ENCODE measurements at regions not wholly inside any gene's neighbourhood (a gene's known extent, or its start where the extent isn't known, plus 50 kb on each side); places are given as distances from the start of the nearest gene placed in this dataset.
A peak's percentile ranks its signal among the peaks of the same experiment; 100 is the strongest.
"Not testable (repeated sequence)": the region's sequence is repeated elsewhere in the genome, so short reads cannot be mapped to it uniquely, and the experiment has no call there.

- not testable (repeated sequence) for H3K36me3 ChIP-seq (ENCODE audit: insufficient read depth, low read length); H3K4me1 ChIP-seq (ENCODE audit: insufficient read depth, low read length); H4K20me1 ChIP-seq (ENCODE audit: insufficient read depth, low read length); H3K4me2 ChIP-seq (ENCODE audit: insufficient read depth, low read length); H3K9me3 ChIP-seq (ENCODE audit: low read depth, low read length); DNase-seq (ENCODE audit: insufficient read length, low spot score, missing footprints); H3K4me3 ChIP-seq (ENCODE audit: insufficient read depth, low read length); H3K27ac ChIP-seq (ENCODE audit: low read depth, low read length); H2AFZ ChIP-seq (ENCODE audit: low read length); H3K27me3 ChIP-seq (ENCODE audit: insufficient read depth, low read length)
- peaks cover 76% of the 10 kb centered on the region for H3K79me2 ChIP-seq (ENCODE audit: insufficient read depth, low read length)
Observed at GRCh38 chr7:128561116-128561722, 84.7 kb downstream of the METTL2B start.

GRCh38 chr7:128562795-128563194, 86.2 kb downstream of the METTL2B start:
- H3K27me3 ChIP-seq (ENCODE audit: insufficient read depth, low read length); H4K20me1 ChIP-seq (ENCODE audit: insufficient read depth, low read length); H3K4me3 ChIP-seq (ENCODE audit: insufficient read depth, low read length); H3K36me3 ChIP-seq (ENCODE audit: insufficient read depth, low read length); DNase-seq (ENCODE audit: insufficient read length, low spot score, missing footprints); H3K4me1 ChIP-seq (ENCODE audit: insufficient read depth, low read length); H3K27ac ChIP-seq (ENCODE audit: low read depth, low read length); H3K4me2 ChIP-seq (ENCODE audit: insufficient read depth, low read length); H3K9me3 ChIP-seq (ENCODE audit: low read depth, low read length); H2AFZ ChIP-seq (ENCODE audit: low read length): not testable (repeated sequence)
- peaks cover 79% of the 10 kb centered on the region for H3K79me2 ChIP-seq (ENCODE audit: insufficient read depth, low read length)

- not testable (repeated sequence) for H3K36me3 ChIP-seq (ENCODE audit: insufficient read depth, low read length); H3K9me3 ChIP-seq (ENCODE audit: low read depth, low read length); H3K4me3 ChIP-seq (ENCODE audit: insufficient read depth, low read length); H3K27ac ChIP-seq (ENCODE audit: low read depth, low read length); H3K27me3 ChIP-seq (ENCODE audit: insufficient read depth, low read length); DNase-seq (ENCODE audit: insufficient read length, low spot score, missing footprints); H3K4me2 ChIP-seq (ENCODE audit: insufficient read depth, low read length); H2AFZ ChIP-seq (ENCODE audit: low read length); H3K4me1 ChIP-seq (ENCODE audit: insufficient read depth, low read length)
- H4K20me1 ChIP-seq (ENCODE audit: insufficient read depth, low read length): peaks cover 13% of the 10 kb centered on the region
- peaks cover 79% of the 10 kb centered on the region for H3K79me2 ChIP-seq (ENCODE audit: insufficient read depth, low read length)
Observed at GRCh38 chr7:128564123-128564700, 87.7 kb downstream of the METTL2B start.

- Histone ChIP-seq H4K20me1 (ENCODE audit: insufficient read depth, low read length) (peaks cover 10% of the 10 kb centered on the region), H3K79me2 (ENCODE audit: insufficient read depth, low read length) (peaks cover 78% of the 10 kb centered on the region)
- not testable (repeated sequence) for H3K4me3 ChIP-seq (ENCODE audit: insufficient read depth, low read length); DNase-seq (ENCODE audit: insufficient read length, low spot score, missing footprints); H3K4me2 ChIP-seq (ENCODE audit: insufficient read depth, low read length); H3K9me3 ChIP-seq (ENCODE audit: low read depth, low read length); H2AFZ ChIP-seq (ENCODE audit: low read length); H3K4me1 ChIP-seq (ENCODE audit: insufficient read depth, low read length); H3K27ac ChIP-seq (ENCODE audit: low read depth, low read length); H3K27me3 ChIP-seq (ENCODE audit: insufficient read depth, low read length); H3K36me3 ChIP-seq (ENCODE audit: insufficient read depth, low read length)
Observed at GRCh38 chr7:128564932-128565864, 88.7 kb downstream of the METTL2B start.

GRCh38 chr7:128575277-128575676, 96.8 kb upstream of the GARIN1A start:
- H3K79me2 ChIP-seq (ENCODE audit: insufficient read depth, low read length): peaks cover 42% of the 10 kb centered on the region
- not testable (repeated sequence) for H3K4me3 ChIP-seq (ENCODE audit: insufficient read depth, low read length); DNase-seq (ENCODE audit: insufficient read length, low spot score, missing footprints); H3K27me3 ChIP-seq (ENCODE audit: insufficient read depth, low read length); H2AFZ ChIP-seq (ENCODE audit: low read length); H3K4me1 ChIP-seq (ENCODE audit: insufficient read depth, low read length); H3K27ac ChIP-seq (ENCODE audit: low read depth, low read length); H3K9me3 ChIP-seq (ENCODE audit: low read depth, low read length); H3K4me2 ChIP-seq (ENCODE audit: insufficient read depth, low read length); H4K20me1 ChIP-seq (ENCODE audit: insufficient read depth, low read length); H3K36me3 ChIP-seq (ENCODE audit: insufficient read depth, low read length)

DNA sequence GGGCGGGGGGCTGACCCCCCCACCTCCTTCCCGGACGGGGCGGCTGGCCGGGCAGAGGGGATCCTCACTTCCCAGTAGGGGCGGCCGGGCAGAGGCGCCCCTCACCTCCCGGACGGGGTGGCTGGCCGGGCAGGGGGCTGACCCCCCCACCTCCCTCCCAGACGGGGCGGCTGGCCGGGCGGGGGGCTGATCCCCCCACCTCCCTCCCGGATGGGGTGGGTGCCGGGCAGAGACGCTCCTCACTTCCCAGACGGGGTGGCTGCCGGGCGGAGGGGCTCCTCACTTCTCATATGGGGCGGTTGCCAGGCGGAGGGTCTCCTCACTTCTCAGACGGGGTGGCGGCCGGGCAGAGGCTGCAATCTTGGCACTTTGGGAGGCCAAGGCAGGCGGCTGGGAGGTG, 95.1 kb upstream of the GARIN1A start:
- not testable (repeated sequence) for H4K20me1 ChIP-seq (ENCODE audit: insufficient read depth, low read length); H3K9me3 ChIP-seq (ENCODE audit: low read depth, low read length); H3K27me3 ChIP-seq (ENCODE audit: insufficient read depth, low read length); H3K36me3 ChIP-seq (ENCODE audit: insufficient read depth, low read length); DNase-seq (ENCODE audit: insufficient read length, low spot score, missing footprints); H2AFZ ChIP-seq (ENCODE audit: low read length); H3K4me3 ChIP-seq (ENCODE audit: insufficient read depth, low read length); H3K4me2 ChIP-seq (ENCODE audit: insufficient read depth, low read length); H3K27ac ChIP-seq (ENCODE audit: low read depth, low read length)
- peaks cover 10% of the 10 kb centered on the region for H3K4me1 ChIP-seq (ENCODE audit: insufficient read depth, low read length)
- peaks cover 30% of the 10 kb centered on the region for H3K79me2 ChIP-seq (ENCODE audit: insufficient read depth, low read length)

DNA sequence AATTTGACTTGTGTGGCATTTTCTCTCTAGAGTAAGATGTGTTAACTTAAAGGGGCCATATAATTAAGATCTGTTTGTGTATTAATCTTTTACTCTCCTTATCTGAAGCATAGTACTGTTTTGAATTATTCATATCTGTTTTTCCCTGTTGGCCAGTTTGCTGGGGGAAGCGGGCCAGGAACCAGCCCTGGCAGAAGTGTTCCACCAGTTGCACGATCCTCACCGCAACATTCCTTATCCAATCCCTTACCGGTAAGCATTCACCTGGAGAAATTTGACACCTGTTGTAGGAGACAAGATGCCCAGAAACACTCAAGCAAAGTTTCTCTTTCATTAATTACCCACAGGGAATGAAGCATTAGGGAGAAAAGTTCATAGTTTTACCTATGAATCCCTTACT, 92.2 kb upstream of the GARIN1A start:
- not testable (repeated sequence) for H3K9me3 ChIP-seq (ENCODE audit: low read depth, low read length); H2AFZ ChIP-seq (ENCODE audit: low read length); H3K4me2 ChIP-seq (ENCODE audit: insufficient read depth, low read length); DNase-seq (ENCODE audit: insufficient read length, low spot score, missing footprints); H4K20me1 ChIP-seq (ENCODE audit: insufficient read depth, low read length); H3K27me3 ChIP-seq (ENCODE audit: insufficient read depth, low read length); H3K27ac ChIP-seq (ENCODE audit: low read depth, low read length); H3K4me3 ChIP-seq (ENCODE audit: insufficient read depth, low read length)
- peaks cover 11% of the 10 kb centered on the region for H3K36me3 ChIP-seq (ENCODE audit: insufficient read depth, low read length)
- H3K4me1 ChIP-seq (ENCODE audit: insufficient read depth, low read length): peaks cover 10% of the 10 kb centered on the region
- peaks cover 14% of the 10 kb centered on the region for H3K79me2 ChIP-seq (ENCODE audit: insufficient read depth, low read length)

DNA sequence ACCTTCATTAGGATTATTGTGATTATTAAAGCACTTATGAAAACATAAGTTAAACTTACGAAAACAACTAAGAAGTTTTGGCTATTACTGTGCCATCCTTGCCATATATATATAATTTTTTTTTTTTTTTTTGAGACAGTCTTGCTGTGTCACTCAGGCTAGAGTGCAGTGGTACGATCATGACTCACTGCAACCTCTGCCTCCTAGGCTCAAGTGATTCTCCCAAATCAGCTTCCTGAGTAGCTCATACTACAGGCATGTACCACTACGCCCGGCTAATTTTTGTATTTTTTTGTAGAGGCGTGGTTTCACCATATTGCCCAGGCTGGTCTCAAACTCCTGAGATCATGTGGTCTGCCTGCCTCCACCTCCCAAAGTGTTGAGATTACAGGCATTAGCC, 91.0 kb upstream of the GARIN1A start:
- H3K4me1 ChIP-seq (ENCODE audit: insufficient read depth, low read length): peaks cover 10% of the 10 kb centered on the region
- H4K20me1 ChIP-seq (ENCODE audit: insufficient read depth, low read length); H3K9me3 ChIP-seq (ENCODE audit: low read depth, low read length): not testable (repeated sequence)

More for the DNA sequence above, 91.0 kb upstream of the GARIN1A start:
- H3K4me3 ChIP-seq (ENCODE audit: insufficient read depth, low read length); DNase-seq (ENCODE audit: insufficient read length, low spot score, missing footprints); H3K4me2 ChIP-seq (ENCODE audit: insufficient read depth, low read length); H3K27me3 ChIP-seq (ENCODE audit: insufficient read depth, low read length); H2AFZ ChIP-seq (ENCODE audit: low read length): not testable (repeated sequence)
- Histone ChIP-seq H3K36me3 (ENCODE audit: insufficient read depth, low read length) (peaks cover 12% of the 10 kb centered on the region), H3K27ac (ENCODE audit: low read depth, low read length) (peak overlapping the region; percentile 71), H3K79me2 (ENCODE audit: insufficient read depth, low read length) (peaks cover 17% of the 10 kb centered on the region)

Data from osteoblast (primary cell).